PFSK-1 (cell line): ENCODE measurements at regions not wholly inside any gene's neighbourhood (a gene's known extent, or its start where the extent isn't known, plus 50 kb on each side); places are given as distances from the start of the nearest gene placed in this dataset.

Experiments
- FOXP2 ChIP-seq: optimal IDR thresholded peaks from 2 replicates; pipeline ENCODE3; 2011; ENCODE audit warnings: borderline replicate concordance, control low read depth, inconsistent platforms; ENCODE audit not compliant: insufficient read depth; ENCODE audit errors: extremely low read length, extremely low read depth
- SIN3A ChIP-seq: IDR thresholded peaks from 2 replicates; pipeline ENCODE4 v1.6.1; 2012; ENCODE audit warnings: mild to moderate bottlenecking, low read length, moderate library complexity, borderline replicate concordance; ENCODE audit not compliant: insufficient read depth
- TAF1 ChIP-seq: IDR thresholded peaks from 2 replicates; pipeline ENCODE4 v1.6.1; 2012; ENCODE audit warnings: low read length, control low read depth, borderline replicate concordance; ENCODE audit not compliant: insufficient read depth
- TF ChIP-seq, protein P1 (sequence below), 2 experiments: IDR thresholded peaks; 2 replicates each; pipeline versions ENCODE4 v1.6.1 to v1.8.0; 2011 to 2012; ENCODE audit warnings: low read depth in 2 of 2, low read length in 2 of 2, control low read depth in 1 of 2, inconsistent platforms in 1 of 2, mild to moderate bottlenecking in 1 of 2, moderate library complexity in 1 of 2; ENCODE audit not compliant: insufficient read depth in 1 of 2

DNA sequence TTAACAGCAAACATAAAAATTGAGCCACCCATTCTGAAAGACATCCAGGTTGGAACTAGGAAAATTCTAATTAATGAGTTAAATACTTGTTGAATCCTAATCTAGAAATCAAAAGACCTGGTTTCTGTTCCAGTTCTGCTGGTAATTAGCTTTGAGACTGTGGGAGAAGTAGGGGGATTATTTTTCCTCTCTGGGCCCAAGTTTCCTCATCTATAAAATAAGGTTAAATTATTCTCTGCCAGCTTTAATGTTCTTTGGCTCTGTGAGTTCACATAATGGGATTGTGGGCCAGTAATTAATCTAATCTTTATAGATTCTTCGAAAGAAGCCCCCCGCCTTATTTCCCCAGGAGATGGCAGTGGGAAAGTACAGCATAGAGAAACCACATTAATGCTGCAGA lies 104.6 kb downstream of the ENC1 start:
- no peak for TF ChIP-seq TAF1
- TF ChIP-seq, protein P1, sequence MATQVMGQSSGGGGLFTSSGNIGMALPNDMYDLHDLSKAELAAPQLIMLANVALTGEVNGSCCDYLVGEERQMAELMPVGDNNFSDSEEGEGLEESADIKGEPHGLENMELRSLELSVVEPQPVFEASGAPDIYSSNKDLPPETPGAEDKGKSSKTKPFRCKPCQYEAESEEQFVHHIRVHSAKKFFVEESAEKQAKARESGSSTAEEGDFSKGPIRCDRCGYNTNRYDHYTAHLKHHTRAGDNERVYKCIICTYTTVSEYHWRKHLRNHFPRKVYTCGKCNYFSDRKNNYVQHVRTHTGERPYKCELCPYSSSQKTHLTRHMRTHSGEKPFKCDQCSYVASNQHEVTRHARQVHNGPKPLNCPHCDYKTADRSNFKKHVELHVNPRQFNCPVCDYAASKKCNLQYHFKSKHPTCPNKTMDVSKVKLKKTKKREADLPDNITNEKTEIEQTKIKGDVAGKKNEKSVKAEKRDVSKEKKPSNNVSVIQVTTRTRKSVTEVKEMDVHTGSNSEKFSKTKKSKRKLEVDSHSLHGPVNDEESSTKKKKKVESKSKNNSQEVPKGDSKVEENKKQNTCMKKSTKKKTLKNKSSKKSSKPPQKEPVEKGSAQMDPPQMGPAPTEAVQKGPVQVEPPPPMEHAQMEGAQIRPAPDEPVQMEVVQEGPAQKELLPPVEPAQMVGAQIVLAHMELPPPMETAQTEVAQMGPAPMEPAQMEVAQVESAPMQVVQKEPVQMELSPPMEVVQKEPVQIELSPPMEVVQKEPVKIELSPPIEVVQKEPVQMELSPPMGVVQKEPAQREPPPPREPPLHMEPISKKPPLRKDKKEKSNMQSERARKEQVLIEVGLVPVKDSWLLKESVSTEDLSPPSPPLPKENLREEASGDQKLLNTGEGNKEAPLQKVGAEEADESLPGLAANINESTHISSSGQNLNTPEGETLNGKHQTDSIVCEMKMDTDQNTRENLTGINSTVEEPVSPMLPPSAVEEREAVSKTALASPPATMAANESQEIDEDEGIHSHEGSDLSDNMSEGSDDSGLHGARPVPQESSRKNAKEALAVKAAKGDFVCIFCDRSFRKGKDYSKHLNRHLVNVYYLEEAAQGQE (IDR thresholded peaks at IDR 0.05; ENCODE audit: insufficient read depth in 1 of 2, low read depth in 2 of 2, low read length in 2 of 2), result no peak
- no peak for TF ChIP-seq FOXP2
- no peak for TF ChIP-seq SIN3A
